ENCODE measurements at regions not wholly inside any gene's neighbourhood (a gene's known extent, or its start where the extent isn't known, plus 50 kb on each side); places are given as distances from the start of the nearest gene placed in this dataset.

- H3K4me3 ChIP-seq (ENCODE audit: low read length): no peak overlapping the region
- no peak for TF ChIP-seq CTCF (conservative IDR thresholded peaks at IDR 0.05; ENCODE audit: low read depth, low read length)
- DNase-seq (ENCODE audit: low read depth): no peak
These were observed 85.3 kb upstream of the PDE10A start for GRCh38 chr6:165748390-165748789.

DNA sequence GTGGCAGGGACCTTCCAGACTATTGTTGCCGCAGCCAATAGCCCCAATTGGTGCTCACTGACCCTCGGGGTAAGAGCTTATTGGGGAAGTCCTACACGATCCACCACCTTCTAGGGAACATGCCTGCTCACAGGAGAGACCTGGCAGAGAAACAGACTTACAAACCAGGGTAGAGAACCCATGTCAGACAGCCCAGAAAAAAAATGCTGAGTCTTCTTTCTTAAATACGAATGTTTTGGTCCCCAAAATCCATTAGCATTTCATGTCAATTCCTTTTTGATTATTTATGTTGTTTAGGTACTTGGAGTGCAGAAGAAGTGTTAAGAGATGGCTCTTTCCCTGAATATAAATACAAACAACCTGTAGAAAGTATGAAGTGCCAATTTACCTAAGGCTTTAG is 84.9 kb upstream of the PDE10A start:
- TF ChIP-seq CTCF (conservative IDR thresholded peaks at IDR 0.05; ENCODE audit: low read depth, low read length): no peak
- DNase-seq (ENCODE audit: low read depth): no peak
- no peak overlapping the region for H3K4me3 ChIP-seq (ENCODE audit: low read length)

DNA sequence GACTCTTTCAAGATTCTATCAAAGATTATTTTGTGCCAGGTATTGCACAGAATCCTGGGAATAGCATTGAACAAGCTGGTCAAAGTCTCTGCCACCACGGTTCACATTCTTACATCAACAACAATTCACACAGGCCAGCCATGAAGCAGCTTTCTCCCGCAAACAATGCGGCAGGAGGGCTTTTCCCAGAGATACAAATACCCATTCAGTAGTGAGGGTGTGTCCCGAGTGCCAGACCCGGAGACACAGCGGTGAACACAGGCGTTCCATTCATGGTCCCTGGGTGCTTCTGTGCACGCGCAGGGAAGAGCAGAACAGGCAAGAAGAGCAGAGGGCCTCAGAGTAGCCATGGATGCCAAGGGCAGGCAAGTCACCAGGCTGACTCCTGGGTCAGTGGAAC is 83.3 kb upstream of the PDE10A start:
- no peak overlapping the region for H3K4me3 ChIP-seq (ENCODE audit: low read length)
- no peak for TF ChIP-seq CTCF (conservative IDR thresholded peaks at IDR 0.05; ENCODE audit: low read depth, low read length)
- no peak for DNase-seq (ENCODE audit: low read depth)

GRCh38 chr6:165745492-165745891 is 82.5 kb upstream of the PDE10A start:
- no peak for DNase-seq (ENCODE audit: low read depth)
- no peak overlapping the region for H3K4me3 ChIP-seq (ENCODE audit: low read length)
- no peak for TF ChIP-seq CTCF (conservative IDR thresholded peaks at IDR 0.05; ENCODE audit: low read depth, low read length)

- no peak overlapping the region for H3K4me3 ChIP-seq (ENCODE audit: low read length)
- TF ChIP-seq CTCF (conservative IDR thresholded peaks at IDR 0.05; ENCODE audit: low read depth, low read length): no peak
- DNase-seq (ENCODE audit: low read depth): peak; percentile 31
These were observed 81.7 kb upstream of the PDE10A start for GRCh38 chr6:165744555-165745228.

DNA sequence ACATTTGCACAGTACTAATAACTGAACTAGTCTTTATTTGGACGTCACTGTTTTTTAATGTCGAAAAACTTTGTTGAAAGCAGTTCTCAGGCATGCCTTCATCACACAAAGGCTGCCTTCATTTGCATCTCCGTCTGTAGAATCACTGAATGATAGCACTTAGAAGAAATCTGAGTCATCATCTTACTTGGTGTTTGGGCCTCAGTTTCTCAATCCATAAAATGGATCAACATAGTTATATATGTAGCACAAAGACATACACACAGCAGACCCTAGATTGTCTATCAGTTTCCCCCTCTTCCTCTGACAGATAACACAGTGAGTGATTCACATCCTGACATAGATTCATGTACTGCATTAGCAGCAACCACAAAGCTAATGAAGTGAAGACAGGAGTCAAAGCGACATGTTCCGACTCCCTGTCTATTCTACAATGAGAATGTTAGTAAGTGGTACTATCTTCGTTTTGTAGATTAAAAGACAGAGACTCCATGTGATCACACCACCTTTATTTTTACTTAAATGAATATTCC is 80.4 kb upstream of the PDE10A start:
- TF ChIP-seq CTCF (conservative IDR thresholded peaks at IDR 0.05; ENCODE audit: low read depth, low read length): no peak
- DNase-seq (ENCODE audit: low read depth): no peak
- no peak overlapping the region for H3K4me3 ChIP-seq (ENCODE audit: low read length)

DNA sequence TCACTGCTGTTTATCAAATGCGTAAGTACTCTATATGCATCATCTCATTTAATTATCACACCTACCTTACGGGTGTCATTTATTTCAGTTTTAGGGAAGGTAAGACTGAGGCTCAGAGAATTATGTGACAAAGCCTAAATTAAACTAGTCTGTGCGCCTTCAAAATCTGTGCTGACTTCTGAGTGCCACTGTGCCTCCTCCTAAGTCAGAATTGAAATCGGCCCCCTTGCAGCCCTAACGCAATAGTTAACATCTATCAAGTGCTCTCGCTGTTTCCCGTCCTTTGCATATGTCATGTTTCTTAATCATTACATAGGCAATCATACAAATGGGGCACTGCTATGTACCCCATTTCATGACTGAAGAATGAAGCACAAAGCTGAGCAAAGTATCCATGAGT is 79.0 kb upstream of the PDE10A start:
- H3K4me3 ChIP-seq (ENCODE audit: low read length): no peak overlapping the region
- DNase-seq (ENCODE audit: low read depth): no peak
- TF ChIP-seq CTCF (conservative IDR thresholded peaks at IDR 0.05; ENCODE audit: low read depth, low read length): no peak

Data from retinal pigment epithelial cell (primary cell).